Ishikawa (cell line): ENCODE measurements at regions not wholly inside any gene's neighbourhood (a gene's known extent, or its start where the extent isn't known, plus 50 kb on each side); places are given as distances from the start of the nearest gene placed in this dataset.

Source experiments
- EGR1 ChIP-seq: IDR thresholded peaks from 2 replicates; pipeline ENCODE4 v1.6.1; 2012
- EP300 ChIP-seq: IDR thresholded peaks from 2 replicates; pipeline ENCODE4 v1.6.1; 2012; ENCODE audit warnings: borderline replicate concordance
- FOXM1 ChIP-seq: IDR thresholded peaks from 2 replicates; pipeline ENCODE4 v1.6.1; 2012; ENCODE audit warnings: low read depth, borderline replicate concordance
- RAD21 ChIP-seq: IDR thresholded peaks from 2 replicates; pipeline ENCODE4 v1.6.1; 2012; ENCODE audit warnings: low read depth
- TAF1 ChIP-seq: IDR thresholded peaks from 2 replicates; pipeline ENCODE4 v1.6.1; 2012; ENCODE audit warnings: low read depth, mild to moderate bottlenecking
- TCF12 ChIP-seq: IDR thresholded peaks from 2 replicates; pipeline ENCODE4 v1.6.1; 2012; ENCODE audit warnings: low read depth
- TEAD4 ChIP-seq: IDR thresholded peaks from 2 replicates; pipeline ENCODE4 v1.6.1; 2012
- YY1 ChIP-seq: IDR thresholded peaks from 2 replicates; pipeline ENCODE4 v1.6.1; 2012; ENCODE audit warnings: low read depth
- ZBTB7A ChIP-seq: IDR thresholded peaks from 2 replicates; pipeline ENCODE4 v1.6.1; 2012; ENCODE audit warnings: low read depth
- TF ChIP-seq, protein P1 (sequence below): IDR thresholded peaks from 2 replicates; pipeline ENCODE4 v1.6.1; 2012
- TF ChIP-seq, protein P2 (sequence below): IDR thresholded peaks from 2 replicates; pipeline ENCODE4 v1.6.1; 2012; ENCODE audit warnings: low read depth, mild to moderate bottlenecking

DNA sequence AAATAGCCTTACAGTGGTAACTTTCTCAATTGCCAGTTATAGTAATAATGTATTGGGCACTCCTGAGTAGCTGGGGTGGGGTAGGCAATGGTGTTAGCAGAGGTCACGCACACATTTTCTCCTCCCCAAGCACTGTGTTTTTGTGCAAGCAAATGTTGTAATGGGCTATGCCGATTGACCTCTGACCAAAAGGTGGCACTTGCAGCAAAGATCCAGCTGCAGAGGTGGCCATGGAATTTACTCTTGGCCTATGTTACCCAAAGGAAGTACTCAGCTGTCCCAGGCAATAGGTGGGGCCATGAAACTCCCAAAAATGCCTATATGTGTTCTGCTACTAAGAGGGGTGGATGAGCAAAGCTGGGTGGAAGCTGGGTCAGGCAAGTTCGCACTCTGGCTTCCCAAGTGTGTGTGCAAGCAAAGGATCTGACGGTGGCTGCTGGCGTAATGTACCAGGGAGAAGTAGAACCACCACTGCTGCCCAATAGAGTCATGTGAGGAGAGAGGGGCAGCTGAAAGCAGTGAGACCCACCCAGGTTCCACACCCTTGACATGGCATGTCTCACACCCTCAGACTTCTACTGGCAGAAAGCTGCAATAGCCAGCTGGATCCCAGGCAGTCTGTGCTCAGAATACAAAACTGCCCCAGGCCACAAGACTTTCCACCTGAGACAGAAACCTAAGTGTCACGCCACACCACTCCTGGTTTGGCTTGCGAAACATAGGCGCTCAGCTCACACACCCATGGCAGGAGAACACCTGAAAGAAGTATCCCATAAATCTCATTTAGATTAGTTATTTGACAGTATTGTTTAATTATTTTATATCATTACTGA, 353.3 kb upstream of the EMCN start:
- TF ChIP-seq, protein P1, sequence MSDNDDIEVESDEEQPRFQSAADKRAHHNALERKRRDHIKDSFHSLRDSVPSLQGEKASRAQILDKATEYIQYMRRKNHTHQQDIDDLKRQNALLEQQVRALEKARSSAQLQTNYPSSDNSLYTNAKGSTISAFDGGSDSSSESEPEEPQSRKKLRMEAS: no peak
- TF ChIP-seq RAD21 (no peak), EP300 (no peak), TCF12 (no peak), TAF1 (no peak), FOXM1 (no peak), YY1 (no peak), TEAD4 (no peak), ZBTB7A (no peak), EGR1 (no peak)
- TF ChIP-seq, protein P2, sequence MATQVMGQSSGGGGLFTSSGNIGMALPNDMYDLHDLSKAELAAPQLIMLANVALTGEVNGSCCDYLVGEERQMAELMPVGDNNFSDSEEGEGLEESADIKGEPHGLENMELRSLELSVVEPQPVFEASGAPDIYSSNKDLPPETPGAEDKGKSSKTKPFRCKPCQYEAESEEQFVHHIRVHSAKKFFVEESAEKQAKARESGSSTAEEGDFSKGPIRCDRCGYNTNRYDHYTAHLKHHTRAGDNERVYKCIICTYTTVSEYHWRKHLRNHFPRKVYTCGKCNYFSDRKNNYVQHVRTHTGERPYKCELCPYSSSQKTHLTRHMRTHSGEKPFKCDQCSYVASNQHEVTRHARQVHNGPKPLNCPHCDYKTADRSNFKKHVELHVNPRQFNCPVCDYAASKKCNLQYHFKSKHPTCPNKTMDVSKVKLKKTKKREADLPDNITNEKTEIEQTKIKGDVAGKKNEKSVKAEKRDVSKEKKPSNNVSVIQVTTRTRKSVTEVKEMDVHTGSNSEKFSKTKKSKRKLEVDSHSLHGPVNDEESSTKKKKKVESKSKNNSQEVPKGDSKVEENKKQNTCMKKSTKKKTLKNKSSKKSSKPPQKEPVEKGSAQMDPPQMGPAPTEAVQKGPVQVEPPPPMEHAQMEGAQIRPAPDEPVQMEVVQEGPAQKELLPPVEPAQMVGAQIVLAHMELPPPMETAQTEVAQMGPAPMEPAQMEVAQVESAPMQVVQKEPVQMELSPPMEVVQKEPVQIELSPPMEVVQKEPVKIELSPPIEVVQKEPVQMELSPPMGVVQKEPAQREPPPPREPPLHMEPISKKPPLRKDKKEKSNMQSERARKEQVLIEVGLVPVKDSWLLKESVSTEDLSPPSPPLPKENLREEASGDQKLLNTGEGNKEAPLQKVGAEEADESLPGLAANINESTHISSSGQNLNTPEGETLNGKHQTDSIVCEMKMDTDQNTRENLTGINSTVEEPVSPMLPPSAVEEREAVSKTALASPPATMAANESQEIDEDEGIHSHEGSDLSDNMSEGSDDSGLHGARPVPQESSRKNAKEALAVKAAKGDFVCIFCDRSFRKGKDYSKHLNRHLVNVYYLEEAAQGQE: no peak
